C4-2B (cell line): ENCODE measurements at regions not wholly inside any gene's neighbourhood (a gene's known extent, or its start where the extent isn't known, plus 50 kb on each side); places are given as distances from the start of the nearest gene placed in this dataset.

Experiments
- ZFX ChIP-seq: fragments of 450-650 bp; IDR thresholded peaks from 2 replicates; pipeline ENCODE4 v1.6.1; 2017
- TF ChIP-seq, protein P1 (sequence below): fragments of 450-650 bp; conservative IDR thresholded peaks from 2 replicates; pipeline ENCODE4 v1.5.1; 2017; ENCODE audit warnings: mild to moderate bottlenecking

DNA sequence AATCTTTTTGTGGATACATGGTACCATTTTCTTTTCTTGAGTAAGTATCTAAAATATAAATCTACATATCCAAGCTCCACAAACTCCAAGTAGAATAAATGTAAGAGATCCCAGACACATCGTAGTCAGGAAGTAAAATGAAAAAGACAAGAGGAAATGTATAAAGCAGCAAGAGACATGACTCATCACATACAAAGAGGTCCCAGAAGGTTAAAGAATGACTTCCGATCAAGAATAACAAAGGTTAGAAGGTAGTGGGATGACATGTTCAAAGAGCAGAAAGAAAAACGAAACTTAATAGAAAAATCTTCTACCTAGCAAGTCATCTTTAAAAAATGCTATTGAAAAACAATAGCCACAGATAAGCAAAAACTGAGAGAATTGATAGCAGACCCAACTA lies 705.8 kb downstream of the NR2F2 start:
- TF ChIP-seq, protein P1, sequence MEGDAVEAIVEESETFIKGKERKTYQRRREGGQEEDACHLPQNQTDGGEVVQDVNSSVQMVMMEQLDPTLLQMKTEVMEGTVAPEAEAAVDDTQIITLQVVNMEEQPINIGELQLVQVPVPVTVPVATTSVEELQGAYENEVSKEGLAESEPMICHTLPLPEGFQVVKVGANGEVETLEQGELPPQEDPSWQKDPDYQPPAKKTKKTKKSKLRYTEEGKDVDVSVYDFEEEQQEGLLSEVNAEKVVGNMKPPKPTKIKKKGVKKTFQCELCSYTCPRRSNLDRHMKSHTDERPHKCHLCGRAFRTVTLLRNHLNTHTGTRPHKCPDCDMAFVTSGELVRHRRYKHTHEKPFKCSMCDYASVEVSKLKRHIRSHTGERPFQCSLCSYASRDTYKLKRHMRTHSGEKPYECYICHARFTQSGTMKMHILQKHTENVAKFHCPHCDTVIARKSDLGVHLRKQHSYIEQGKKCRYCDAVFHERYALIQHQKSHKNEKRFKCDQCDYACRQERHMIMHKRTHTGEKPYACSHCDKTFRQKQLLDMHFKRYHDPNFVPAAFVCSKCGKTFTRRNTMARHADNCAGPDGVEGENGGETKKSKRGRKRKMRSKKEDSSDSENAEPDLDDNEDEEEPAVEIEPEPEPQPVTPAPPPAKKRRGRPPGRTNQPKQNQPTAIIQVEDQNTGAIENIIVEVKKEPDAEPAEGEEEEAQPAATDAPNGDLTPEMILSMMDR: no peak
- TF ChIP-seq ZFX: no peak
